ENCODE measurements at regions not wholly inside any gene's neighbourhood (a gene's known extent, or its start where the extent isn't known, plus 50 kb on each side); places are given as distances from the start of the nearest gene placed in this dataset.

- Histone ChIP-seq H3K27me3 (no peaks in the 10 kb centered on the region), H3K36me3 (no peaks in the 10 kb centered on the region), H3K27ac (no peak overlapping the region), H3K4me1 (ENCODE audit: control insufficient read depth in 1 of 2, insufficient read depth in 1 of 2, low read depth in 1 of 2, low read length in 1 of 2) (no peaks in the 10 kb centered on the region), H3K9me3 (no peaks in the 10 kb centered on the region), H3K4me3 (ENCODE audit: low read depth in 1 of 2, low read length in 1 of 2) (no peak overlapping the region)
- TF ChIP-seq, protein P1, sequence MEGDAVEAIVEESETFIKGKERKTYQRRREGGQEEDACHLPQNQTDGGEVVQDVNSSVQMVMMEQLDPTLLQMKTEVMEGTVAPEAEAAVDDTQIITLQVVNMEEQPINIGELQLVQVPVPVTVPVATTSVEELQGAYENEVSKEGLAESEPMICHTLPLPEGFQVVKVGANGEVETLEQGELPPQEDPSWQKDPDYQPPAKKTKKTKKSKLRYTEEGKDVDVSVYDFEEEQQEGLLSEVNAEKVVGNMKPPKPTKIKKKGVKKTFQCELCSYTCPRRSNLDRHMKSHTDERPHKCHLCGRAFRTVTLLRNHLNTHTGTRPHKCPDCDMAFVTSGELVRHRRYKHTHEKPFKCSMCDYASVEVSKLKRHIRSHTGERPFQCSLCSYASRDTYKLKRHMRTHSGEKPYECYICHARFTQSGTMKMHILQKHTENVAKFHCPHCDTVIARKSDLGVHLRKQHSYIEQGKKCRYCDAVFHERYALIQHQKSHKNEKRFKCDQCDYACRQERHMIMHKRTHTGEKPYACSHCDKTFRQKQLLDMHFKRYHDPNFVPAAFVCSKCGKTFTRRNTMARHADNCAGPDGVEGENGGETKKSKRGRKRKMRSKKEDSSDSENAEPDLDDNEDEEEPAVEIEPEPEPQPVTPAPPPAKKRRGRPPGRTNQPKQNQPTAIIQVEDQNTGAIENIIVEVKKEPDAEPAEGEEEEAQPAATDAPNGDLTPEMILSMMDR (IDR thresholded peaks at IDR 0.05), result no peak
Observed at GRCh38 chr5:89917112-89917511, 492.4 kb downstream of the CETN3 start.

GRCh38 chr5:89916131-89916530, 493.4 kb downstream of the CETN3 start:
- no peaks in the 10 kb centered on the region for H3K27me3 ChIP-seq
- no peaks in the 10 kb centered on the region for H3K9me3 ChIP-seq
- no peak overlapping the region for H3K4me3 ChIP-seq (ENCODE audit: low read depth in 1 of 2, low read length in 1 of 2)
- H3K4me1 ChIP-seq (ENCODE audit: control insufficient read depth in 1 of 2, insufficient read depth in 1 of 2, low read depth in 1 of 2, low read length in 1 of 2), result no peaks in the 10 kb centered on the region
- TF ChIP-seq, protein P1 (IDR thresholded peaks at IDR 0.05), result no peak
- no peak overlapping the region for H3K27ac ChIP-seq
- no peaks in the 10 kb centered on the region for H3K36me3 ChIP-seq

DNA sequence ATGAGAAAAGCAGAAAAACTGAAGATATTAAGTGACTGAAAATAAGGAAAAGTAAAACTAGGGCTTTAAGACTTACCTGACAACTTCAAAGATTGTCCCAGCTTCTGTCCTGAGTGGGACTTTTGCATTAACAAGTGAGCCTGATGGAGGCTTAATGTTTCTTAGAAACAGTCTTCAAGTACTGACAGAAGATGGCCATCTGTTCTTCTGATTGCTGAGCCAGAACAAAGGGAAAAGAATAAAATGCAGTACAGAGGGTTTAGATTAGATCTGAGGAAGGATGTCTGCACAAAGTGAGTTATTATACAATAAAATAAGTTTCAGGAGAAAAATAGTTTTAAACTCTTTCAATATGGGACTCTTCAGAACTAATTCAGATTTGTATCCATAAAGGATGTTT, 500.7 kb downstream of the CETN3 start:
- Histone ChIP-seq H3K27ac (no peak overlapping the region), H3K36me3 (no peaks in the 10 kb centered on the region), H3K4me3 (ENCODE audit: low read depth in 1 of 2, low read length in 1 of 2) (no peak overlapping the region), H3K9me3 (no peaks in the 10 kb centered on the region), H3K4me1 (ENCODE audit: control insufficient read depth in 1 of 2, insufficient read depth in 1 of 2, low read depth in 1 of 2, low read length in 1 of 2) (no peaks in the 10 kb centered on the region), H3K27me3 (no peaks in the 10 kb centered on the region)
- TF ChIP-seq, protein P1 (IDR thresholded peaks at IDR 0.05), result no peak

DNA sequence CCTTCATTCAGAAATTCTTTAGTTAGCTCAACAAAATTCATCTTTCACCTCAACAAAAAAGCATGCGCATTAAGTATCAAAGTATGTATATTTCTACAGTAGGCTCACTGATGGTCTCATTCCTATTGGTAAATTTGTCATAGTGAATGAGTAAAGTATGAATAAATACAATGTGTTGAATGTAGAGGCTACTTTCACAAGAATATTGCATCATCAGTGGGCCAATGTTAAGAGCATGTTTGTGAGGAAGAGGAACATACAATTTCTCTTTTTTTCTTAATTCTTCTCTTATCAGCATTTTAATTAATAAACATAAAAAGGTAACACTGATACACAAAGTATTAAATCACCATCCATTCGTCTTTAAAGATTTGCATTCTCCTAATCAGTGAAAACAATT, 505.1 kb downstream of the CETN3 start:
- Histone ChIP-seq H3K9me3 (no peaks in the 10 kb centered on the region), H3K4me3 (ENCODE audit: low read depth in 1 of 2, low read length in 1 of 2) (no peak overlapping the region)
- TF ChIP-seq, protein P1 (IDR thresholded peaks at IDR 0.05), result no peak

GRCh38 chr5:89901983-89902382, 507.6 kb downstream of the CETN3 start:
- H3K27me3 ChIP-seq, result no peaks in the 10 kb centered on the region
- TF ChIP-seq, protein P1 (IDR thresholded peaks at IDR 0.05), result no peak

More for the DNA sequence above, 505.1 kb downstream of the CETN3 start:
- Histone ChIP-seq H3K27me3 (no peaks in the 10 kb centered on the region), H3K4me1 (ENCODE audit: control insufficient read depth in 1 of 2, insufficient read depth in 1 of 2, low read depth in 1 of 2, low read length in 1 of 2) (no peaks in the 10 kb centered on the region), H3K36me3 (no peaks in the 10 kb centered on the region), H3K27ac (no peak overlapping the region)

DNA sequence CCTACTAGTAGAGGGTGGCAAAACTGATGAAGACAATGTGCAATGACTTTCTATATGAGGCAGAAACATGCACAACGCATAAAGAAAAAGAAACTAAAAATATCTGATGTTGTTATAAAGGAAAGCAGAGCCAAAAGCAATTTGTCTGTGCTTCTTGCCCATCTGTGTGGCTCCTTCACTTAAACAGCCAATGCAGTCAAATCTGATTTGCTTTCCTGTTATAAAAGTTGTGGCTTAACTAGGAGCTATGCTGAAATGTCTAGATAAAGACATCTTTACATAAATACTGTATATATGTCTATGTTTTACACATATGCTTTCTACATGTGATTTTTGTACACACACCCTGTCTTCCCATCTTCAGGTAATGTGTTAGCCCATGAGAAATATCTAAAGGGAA, 508.2 kb downstream of the CETN3 start:
- Histone ChIP-seq H3K4me3 (ENCODE audit: low read depth in 1 of 2, low read length in 1 of 2) (no peak overlapping the region), H3K9me3 (no peaks in the 10 kb centered on the region), H3K36me3 (no peaks in the 10 kb centered on the region), H3K27ac (no peak overlapping the region), H3K4me1 (ENCODE audit: control insufficient read depth in 1 of 2, insufficient read depth in 1 of 2, low read depth in 1 of 2, low read length in 1 of 2) (no peaks in the 10 kb centered on the region), H3K27me3 (no peaks in the 10 kb centered on the region)
- TF ChIP-seq, protein P1 (IDR thresholded peaks at IDR 0.05), result no peak

More at GRCh38 chr5:89901983-89902382, 507.6 kb downstream of the CETN3 start:
- H3K4me1 ChIP-seq (ENCODE audit: control insufficient read depth in 1 of 2, insufficient read depth in 1 of 2, low read depth in 1 of 2, low read length in 1 of 2), result no peaks in the 10 kb centered on the region
- H3K27ac ChIP-seq, result no peak overlapping the region
- no peaks in the 10 kb centered on the region for H3K36me3 ChIP-seq
- no peaks in the 10 kb centered on the region for H3K9me3 ChIP-seq
- no peak overlapping the region for H3K4me3 ChIP-seq (ENCODE audit: low read depth in 1 of 2, low read length in 1 of 2)

Measured in neutrophil (primary cell).